Mammary epithelial cell (primary cell): ENCODE measurements at regions not wholly inside any gene's neighbourhood (a gene's known extent, or its start where the extent isn't known, plus 50 kb on each side); places are given as distances from the start of the nearest gene placed in this dataset.

Source experiments
- EZH2 ChIP-seq: IDR thresholded peaks from 2 replicates; pipeline ENCODE4 v1.6.1; 2012; ENCODE audit warnings: low read length, inconsistent platforms, borderline replicate concordance
- TF ChIP-seq, protein P1 (sequence below), 2 donors: IDR thresholded peaks in 1 of 2; conservative IDR thresholded peaks in 1 of 2; 2 replicates each; pipeline ENCODE4 v1.5.1; 2011 to 2012; ENCODE audit warnings: inconsistent platforms in 2 of 2, low read length in 2 of 2, mild to moderate bottlenecking in 2 of 2, control low read depth in 1 of 2, low read depth in 1 of 2; ENCODE audit not compliant: insufficient read depth in 1 of 2; ENCODE audit errors: extremely low read depth in 1 of 2

DNA sequence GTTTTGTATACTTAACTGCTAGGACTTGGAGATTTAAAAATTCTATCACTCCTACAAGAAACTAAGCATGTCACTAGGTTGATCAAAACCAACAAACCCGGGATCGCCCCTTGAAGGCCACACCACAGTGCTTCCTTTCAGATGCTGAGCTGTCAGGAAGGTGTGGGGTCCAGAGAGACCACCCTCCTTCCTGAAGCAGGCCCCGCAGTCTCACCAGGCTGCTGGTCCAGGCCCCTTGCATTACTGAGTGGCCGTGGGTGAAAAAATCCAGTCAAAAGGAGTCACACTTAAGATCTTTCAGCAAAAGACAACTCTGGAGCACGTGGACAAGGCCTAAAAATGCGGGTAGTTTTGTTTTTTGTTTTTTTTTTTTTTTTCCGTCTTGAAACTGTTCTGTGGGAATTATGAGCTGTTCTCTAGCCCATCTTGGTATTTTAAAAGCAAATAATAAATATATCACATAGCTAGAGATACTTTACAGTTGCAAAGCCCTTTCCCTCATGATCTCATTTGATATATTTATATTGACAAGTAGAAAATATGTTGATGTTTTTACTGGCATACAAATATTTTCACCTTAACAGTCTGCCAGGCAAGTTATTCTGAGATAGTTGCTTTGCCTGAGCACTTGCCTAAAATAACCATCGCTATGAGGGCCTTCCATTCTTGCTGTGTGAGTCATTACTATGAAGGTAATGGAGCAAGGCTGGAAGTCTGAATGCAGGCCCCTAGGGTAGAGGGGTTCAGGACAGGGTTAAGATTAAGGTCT is 73.1 kb upstream of the EDEM3 start:
- TF ChIP-seq, protein P1, sequence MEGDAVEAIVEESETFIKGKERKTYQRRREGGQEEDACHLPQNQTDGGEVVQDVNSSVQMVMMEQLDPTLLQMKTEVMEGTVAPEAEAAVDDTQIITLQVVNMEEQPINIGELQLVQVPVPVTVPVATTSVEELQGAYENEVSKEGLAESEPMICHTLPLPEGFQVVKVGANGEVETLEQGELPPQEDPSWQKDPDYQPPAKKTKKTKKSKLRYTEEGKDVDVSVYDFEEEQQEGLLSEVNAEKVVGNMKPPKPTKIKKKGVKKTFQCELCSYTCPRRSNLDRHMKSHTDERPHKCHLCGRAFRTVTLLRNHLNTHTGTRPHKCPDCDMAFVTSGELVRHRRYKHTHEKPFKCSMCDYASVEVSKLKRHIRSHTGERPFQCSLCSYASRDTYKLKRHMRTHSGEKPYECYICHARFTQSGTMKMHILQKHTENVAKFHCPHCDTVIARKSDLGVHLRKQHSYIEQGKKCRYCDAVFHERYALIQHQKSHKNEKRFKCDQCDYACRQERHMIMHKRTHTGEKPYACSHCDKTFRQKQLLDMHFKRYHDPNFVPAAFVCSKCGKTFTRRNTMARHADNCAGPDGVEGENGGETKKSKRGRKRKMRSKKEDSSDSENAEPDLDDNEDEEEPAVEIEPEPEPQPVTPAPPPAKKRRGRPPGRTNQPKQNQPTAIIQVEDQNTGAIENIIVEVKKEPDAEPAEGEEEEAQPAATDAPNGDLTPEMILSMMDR (conservative IDR thresholded peaks at IDR 0.05 in 1 of 2, IDR thresholded peaks at IDR 0.05 in 1 of 2; ENCODE audit: extremely low read depth in 1 of 2, insufficient read depth in 1 of 2, low read depth in 1 of 2, low read length in 2 of 2): no peak
- TF ChIP-seq EZH2: no peak
